GM12873 (cell line): ENCODE measurements at regions not wholly inside any gene's neighbourhood (a gene's known extent, or its start where the extent isn't known, plus 50 kb on each side); places are given as distances from the start of the nearest gene placed in this dataset.

Source experiments
- CTCF ChIP-seq: IDR thresholded peaks from 2 replicates; pipeline ENCODE4 v1.5.1; 2012; ENCODE audit warnings: low read depth, mild to moderate bottlenecking, moderate library complexity, low read length, control low read depth; ENCODE audit not compliant: insufficient read depth; ENCODE audit errors: missing control alignments

- no peak for TF ChIP-seq CTCF
Observed at GRCh38 chr9:129463994-129464393, 156.9 kb downstream of the C9orf50 start.

- TF ChIP-seq CTCF: no peak
Observed at GRCh38 chr9:129463477-129463876, 157.4 kb downstream of the C9orf50 start.

DNA sequence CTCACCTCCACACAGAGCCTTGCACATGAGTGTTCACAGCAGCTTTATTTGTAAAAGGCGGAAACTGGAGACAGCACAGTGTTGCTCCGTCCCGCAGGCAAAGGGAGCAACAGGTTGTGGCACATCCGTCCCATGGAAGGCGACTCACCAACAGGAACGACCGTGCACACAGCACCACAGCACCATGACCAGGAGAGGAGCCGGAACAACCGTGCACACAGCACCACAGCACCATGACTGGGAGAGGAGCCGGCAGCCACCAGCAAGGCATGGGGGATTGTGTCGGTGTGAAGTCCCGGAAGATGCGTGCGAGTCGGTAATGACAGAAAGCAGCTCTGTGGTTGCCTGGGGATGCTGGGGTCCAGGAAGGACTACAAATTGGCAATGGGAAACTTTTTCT lies 158.5 kb downstream of the C9orf50 start:
- TF ChIP-seq CTCF: no peak

- no peak for TF ChIP-seq CTCF
Observed at GRCh38 chr9:129460323-129461261, 160.3 kb downstream of the C9orf50 start.

GRCh38 chr9:129459547-129460322 lies 161.2 kb downstream of the C9orf50 start:
- TF ChIP-seq CTCF: no peak

GRCh38 chr9:129458663-129459546 lies 162.0 kb downstream of the C9orf50 start:
- no peak for TF ChIP-seq CTCF
